ENCODE measurements at regions not wholly inside any gene's neighbourhood (a gene's known extent, or its start where the extent isn't known, plus 50 kb on each side); places are given as distances from the start of the nearest gene placed in this dataset.
"Not testable (repeated sequence)": the region's sequence is repeated elsewhere in the genome, so short reads cannot be mapped to it uniquely, and the experiment has no call there.

DNA sequence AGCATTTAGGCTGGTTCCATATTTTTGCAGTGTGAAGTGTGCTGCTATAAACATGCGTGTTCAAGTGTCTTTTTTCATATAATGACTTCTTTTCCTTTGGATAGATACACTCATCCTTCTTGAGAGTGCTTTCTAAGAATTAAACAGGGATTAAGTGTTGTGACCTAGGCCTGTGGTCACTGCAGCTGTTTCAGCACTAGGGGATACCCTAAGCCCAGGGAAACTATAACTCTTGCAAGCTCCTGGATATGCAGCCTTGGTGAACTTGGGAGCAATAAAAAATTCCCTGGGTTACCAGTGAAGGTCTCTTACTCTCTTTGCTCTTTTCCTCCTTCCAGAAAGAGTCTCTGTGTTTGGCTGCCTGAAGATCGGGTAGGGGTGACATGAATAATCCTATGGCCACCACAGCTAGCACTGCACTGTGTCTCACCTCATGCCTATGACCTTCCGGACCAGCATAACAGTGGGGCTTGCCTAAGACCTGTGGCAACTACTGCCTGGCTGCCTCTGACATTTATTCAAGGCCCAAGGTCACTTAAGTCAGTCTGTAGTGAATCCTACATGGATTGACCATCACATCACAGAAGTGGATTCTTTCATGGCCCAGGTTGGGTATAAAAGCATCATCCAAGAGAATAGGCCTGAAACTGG, 799.7 kb downstream of the DACH1 start:
- DNase-seq: no peak

- DNase-seq: no peak
These were observed 810.4 kb downstream of the DACH1 start for GRCh38 chr13:71056581-71056980.

DNA sequence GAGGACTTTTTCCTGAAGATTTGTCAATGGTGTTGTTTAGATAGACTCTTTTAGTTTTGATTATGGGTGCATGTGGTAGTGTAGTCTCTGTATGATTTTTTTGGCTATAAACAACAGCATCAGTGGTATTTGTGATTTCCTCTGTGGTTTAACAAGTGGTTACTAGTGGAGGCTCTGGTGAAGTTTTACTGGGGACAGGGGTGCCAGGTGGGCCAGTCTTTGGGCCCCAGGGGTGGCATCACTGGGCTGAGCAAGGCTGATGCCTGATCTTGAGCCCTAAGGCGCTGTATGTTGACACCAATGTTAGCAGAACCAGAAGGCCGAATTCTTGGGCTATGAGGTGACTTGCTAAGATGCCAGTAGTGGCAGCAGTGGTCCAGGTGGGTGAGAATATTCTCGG, 811.4 kb downstream of the DACH1 start:
- no peak for DNase-seq

GRCh38 chr13:71055047-71055446, 812.0 kb downstream of the DACH1 start:
- no peak for DNase-seq

- no peak for DNase-seq
These were observed 812.6 kb downstream of the DACH1 start for GRCh38 chr13:71054358-71054757.

DNA sequence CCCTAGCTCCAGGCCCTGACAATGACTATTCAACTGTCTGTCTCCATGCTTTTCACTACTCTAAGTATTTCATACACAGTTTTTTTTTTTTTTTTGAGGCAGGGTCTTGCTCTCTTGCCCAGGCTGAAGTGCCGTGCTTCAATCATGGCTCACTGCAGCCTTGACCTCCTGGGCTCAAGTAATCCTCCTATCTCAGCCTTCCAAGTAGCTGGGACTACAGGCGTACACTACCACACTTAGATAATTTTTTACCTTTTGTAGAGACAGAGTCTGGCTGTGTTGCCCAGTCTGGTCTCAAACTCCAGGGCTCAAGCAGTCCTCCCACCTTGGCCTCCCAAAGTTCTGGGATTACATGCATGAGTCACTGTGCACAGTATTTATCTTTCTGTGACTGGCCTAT, 815.4 kb downstream of the DACH1 start:
- DNase-seq: no peak

- DNase-seq: no peak
These were observed 820.5 kb downstream of the DACH1 start for GRCh38 chr13:71046360-71047079.

DNA sequence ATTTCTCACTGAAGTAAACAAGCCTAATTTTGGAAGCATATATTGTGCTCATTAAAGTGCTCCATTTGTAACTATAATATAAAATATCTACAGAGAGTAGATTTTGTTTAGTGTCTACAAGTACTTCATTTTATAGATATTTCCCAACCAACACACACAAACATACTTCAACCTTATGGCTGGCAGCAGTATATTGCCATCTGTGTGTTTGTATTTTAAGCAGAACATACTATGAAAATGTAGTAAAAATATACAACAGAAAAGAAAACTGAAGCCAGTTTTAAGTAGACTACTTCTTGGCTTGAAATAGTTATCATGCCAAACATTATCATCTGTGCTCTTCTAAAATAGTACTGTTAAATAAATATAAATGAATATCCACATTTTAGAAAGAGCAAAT, 821.9 kb downstream of the DACH1 start:
- DNase-seq: no peak

- DNase-seq: no peak
These were observed 827.6 kb downstream of the DACH1 start for GRCh38 chr13:71039440-71039839.

GRCh38 chr13:71034018-71034417, 833.0 kb downstream of the DACH1 start:
- no peak for DNase-seq

DNA sequence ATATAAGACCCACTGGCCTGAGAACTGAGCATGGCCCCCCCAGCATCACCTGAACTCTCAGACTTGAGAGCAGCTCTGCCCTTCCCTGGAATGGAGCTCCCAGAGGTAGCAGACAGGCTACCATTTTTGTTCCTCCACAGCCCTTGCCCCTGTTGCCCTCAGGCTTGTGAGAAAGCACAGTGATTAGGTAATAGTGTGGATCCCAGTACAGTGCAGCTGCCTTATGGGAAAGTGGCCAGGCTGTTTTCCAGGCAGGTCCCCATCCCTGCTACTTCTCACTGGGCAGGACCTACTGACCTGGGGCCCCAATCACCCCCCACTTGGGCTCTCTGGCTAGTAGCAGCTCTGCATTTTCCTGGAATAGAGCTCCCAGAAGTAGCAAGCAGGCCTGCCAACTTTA, 834.0 kb downstream of the DACH1 start:
- no peak for DNase-seq

DNA sequence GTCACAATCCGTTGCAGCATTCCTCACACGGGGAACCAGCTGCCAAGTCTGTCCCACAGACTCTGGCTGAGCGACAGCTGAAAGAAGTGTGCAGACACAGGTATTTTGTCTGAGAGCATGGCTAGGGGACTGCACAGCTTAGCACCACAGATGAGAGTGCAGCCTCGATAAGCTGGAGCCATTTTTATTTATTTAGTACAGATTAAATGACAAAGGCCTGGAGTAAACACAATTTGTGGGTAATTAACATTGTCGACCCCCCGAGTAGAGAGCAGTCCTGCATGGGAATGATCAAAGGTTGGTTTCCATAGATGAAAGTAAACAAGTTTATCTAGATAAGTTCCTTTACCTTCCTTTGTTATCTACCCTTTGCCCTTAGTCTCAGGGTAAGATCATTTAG, 836.2 kb downstream of the DACH1 start:
- DNase-seq: no peak

- DNase-seq: no peak
These were observed 838.1 kb downstream of the DACH1 start for GRCh38 chr13:71028884-71029283.

DNA sequence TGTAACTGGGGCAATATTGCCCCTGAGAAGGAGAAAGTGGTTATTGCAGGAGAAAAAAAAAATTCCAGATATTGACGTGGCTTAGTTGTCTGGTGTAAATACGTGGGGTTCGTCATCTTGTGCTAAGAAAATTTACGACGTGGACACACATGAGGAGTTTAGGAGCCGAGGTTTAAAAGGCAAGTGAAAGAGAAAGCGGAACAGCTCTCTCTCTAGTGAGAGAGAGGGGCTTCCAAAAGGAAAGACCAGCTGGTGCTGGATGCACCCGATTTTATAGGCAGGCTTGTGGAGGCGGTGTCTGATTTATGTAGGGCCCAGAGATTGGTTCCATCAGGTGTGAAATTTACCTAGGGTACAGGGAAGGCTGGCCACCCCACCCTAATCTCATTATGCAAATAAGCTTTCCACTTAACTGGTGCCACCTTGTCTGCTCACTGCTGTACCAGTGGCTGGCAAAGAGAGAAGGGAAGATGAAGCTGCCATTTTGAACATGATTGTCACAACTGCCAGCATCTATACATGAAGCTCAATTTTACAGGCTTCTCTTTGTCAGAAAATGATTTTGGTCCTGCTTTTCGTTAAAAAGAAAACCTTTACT, 845.1 kb downstream of the DACH1 start:
- DNase-seq: no peak

GRCh38 chr13:71018995-71019394, 848.0 kb downstream of the DACH1 start:
- no peak for DNase-seq

- DNase-seq: no peak
These were observed 848.5 kb downstream of the DACH1 start for GRCh38 chr13:71018544-71018943.

DNA sequence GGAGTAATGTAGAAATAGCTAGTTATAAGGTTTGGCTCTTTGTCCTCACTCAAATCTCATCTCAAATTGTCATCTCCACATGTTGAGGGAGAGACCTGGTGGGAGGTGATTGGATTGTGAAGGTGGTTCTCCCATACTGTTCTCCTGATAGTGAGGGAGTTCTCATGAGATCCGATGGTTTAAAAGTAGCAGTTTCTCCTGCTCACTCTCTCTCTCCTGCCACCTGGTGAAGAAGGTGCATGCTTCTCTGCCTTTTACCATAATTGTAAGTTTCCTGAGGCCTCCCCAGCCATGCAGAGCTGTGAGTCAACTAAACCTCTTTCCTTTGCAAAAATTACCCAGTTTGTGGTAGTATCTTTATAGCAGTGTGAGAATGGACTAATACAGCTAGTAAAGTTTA, 849.4 kb downstream of the DACH1 start:
- no peak for DNase-seq

GRCh38 chr13:71015516-71015915, 851.5 kb downstream of the DACH1 start:
- no peak for DNase-seq

DNA sequence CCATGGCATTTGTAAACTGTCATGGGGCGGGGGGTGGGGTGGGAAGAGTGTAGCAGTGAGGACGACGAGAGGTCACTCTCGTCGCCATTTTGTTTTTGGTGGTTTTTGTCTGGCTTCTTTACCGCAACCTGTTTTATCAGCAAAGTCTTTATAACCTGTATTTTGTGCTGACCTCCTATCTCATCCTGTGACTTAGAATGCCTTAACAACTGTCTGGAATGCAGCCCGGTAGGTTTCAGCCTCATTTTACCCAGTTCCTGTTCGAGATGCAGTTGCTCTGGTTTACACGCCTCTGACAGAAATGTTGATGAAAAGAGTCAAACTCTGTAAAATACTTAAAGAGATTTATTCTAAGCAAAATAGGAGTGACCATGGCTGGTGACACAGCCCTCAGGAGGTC, 852.0 kb downstream of the DACH1 start:
- no peak for DNase-seq

GRCh38 chr13:71005919-71006318, 861.1 kb downstream of the DACH1 start:
- DNase-seq: no peak

GRCh38 chr13:70995338-70995737, 871.7 kb downstream of the DACH1 start:
- DNase-seq: no peak

DNA sequence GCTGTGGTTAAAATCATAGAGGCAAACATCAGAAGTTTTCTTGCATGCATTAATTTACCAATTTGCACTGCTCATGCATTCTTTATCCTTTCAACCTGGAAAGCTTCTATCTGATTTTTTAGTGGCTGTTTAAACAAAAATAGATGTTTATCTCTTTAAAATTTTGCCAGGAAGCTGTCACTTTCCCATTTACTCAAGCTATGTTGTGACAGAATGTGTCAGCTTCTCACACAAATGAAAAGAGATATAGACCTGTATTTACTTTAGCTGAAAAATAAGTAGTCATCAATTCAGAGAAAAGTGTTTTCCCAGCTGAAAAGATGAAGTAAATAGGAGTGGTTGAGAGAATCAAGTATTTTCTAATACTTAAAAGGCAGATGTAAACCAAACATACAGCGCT, 872.8 kb downstream of the DACH1 start:
- DNase-seq: no peak

DNA sequence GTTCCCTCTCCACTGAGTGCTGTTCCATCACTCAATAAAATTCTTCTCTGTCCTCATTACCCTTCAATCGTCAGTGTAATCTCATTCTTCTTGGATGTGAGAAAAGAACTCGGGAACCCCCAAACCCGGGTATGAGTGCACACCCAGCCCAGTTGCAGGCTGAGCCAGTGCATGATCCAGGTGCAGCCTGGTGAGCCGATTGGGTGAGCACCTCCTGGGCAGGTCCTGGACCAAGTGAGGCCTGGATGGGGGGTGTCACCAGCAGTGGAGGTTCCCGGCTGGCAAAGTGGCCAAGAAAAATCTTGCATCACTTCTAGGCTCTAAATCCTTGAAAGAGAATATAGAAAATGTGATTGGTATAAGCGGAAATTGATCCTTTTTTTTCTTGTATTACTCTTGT, 878.8 kb upstream of the KLHL1 start:
- no peak for DNase-seq

DNA sequence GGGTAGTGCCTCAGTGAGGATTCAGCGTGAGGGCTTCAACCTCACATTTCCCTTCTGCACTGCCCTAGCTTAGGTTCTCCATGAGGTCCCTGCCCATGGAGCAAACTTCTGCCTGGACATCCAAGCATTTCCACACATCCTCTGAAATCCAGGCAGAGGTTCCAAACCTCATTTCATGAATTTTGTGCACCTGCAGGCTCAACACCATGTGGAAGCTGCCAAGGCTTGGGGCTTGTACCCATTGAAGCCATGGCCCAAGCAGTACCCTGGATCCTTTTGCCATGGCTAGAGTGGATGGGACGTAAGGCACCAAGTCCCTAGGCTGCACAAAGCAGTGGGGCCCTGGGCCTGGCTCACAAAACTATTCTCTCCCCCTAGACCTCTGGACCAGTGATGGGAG, 877.1 kb upstream of the KLHL1 start:
- DNase-seq: no peak

DNA sequence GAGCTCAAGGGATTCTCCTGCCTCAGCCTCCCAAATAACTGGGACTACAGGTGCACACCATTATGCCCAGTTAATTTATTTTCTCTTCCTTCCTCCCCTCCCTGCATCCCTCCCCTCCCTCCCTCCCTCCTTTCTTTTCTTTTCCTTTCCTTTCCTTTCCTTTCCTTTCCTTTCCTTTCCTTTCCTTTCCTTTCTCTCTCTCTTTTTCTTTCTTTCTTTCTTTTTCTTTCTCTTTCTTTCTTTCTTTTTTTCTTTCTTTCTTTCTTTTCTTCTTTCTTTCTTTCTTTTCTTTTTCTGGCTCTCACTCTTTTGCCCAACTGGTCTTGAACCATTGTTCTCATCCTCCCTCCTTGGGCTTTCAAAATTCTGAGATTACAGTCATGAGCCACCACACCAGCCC, 873.0 kb upstream of the KLHL1 start:
- not testable (repeated sequence) for DNase-seq
